ENCODE measurements at regions not wholly inside any gene's neighbourhood (a gene's known extent, or its start where the extent isn't known, plus 50 kb on each side); places are given as distances from the start of the nearest gene placed in this dataset.

- no peak for DNase-seq
Measured at GRCh38 chr9:126095546-126096190, 231.0 kb upstream of the MVB12B start.

GRCh38 chr9:126096340-126096739, 230.3 kb upstream of the MVB12B start:
- DNase-seq, result peak; percentile 64

GRCh38 chr9:126097679-126098078, 228.9 kb upstream of the MVB12B start:
- DNase-seq, result no peak

GRCh38 chr9:126106404-126106803, 220.2 kb upstream of the MVB12B start:
- no peak for DNase-seq

- DNase-seq, result no peak
Measured at GRCh38 chr9:126107693-126108092, 218.9 kb upstream of the MVB12B start.

GRCh38 chr9:126108240-126108639, 218.4 kb upstream of the MVB12B start:
- DNase-seq, result peak; percentile 42

GRCh38 chr9:126109575-126109974, 217.1 kb upstream of the MVB12B start:
- DNase-seq, result no peak

- DNase-seq, result no peak
Measured at GRCh38 chr9:126111556-126111955, 215.1 kb upstream of the MVB12B start.

GRCh38 chr9:126112135-126112720, 214.4 kb upstream of the MVB12B start:
- DNase-seq, result no peak

- DNase-seq, result no peak
Measured at GRCh38 chr9:126113176-126113575, 213.5 kb upstream of the MVB12B start.

GRCh38 chr9:126113756-126114408, 212.7 kb upstream of the MVB12B start:
- DNase-seq, result no peak

- no peak for DNase-seq
Measured at GRCh38 chr9:126114409-126114760, 212.2 kb upstream of the MVB12B start.

- DNase-seq, result peak; percentile 5
Measured at GRCh38 chr9:126114850-126115460, 211.7 kb upstream of the MVB12B start.

GRCh38 chr9:126116351-126117157, 210.1 kb upstream of the MVB12B start:
- DNase-seq, result peak; percentile 39

- DNase-seq, result no peak
Measured at GRCh38 chr9:126117158-126117425, 209.5 kb upstream of the MVB12B start.

- no peak for DNase-seq
Measured at GRCh38 chr9:126117631-126118030, 209.0 kb upstream of the MVB12B start.

- DNase-seq, result no peak
Measured at GRCh38 chr9:126119731-126120130, 206.9 kb upstream of the MVB12B start.

GRCh38 chr9:126122901-126123616, 203.6 kb upstream of the MVB12B start:
- DNase-seq, result no peak

GRCh38 chr9:126123927-126124326, 202.7 kb upstream of the MVB12B start:
- no peak for DNase-seq

- DNase-seq, result no peak
Measured at GRCh38 chr9:126125177-126125576, 201.5 kb upstream of the MVB12B start.

- DNase-seq, result no peak
Measured at GRCh38 chr9:126125577-126125976, 201.1 kb upstream of the MVB12B start.

- DNase-seq, result no peak
Measured at GRCh38 chr9:126125992-126126409, 200.6 kb upstream of the MVB12B start.

GRCh38 chr9:126126807-126127206, 199.8 kb upstream of the MVB12B start:
- no peak for DNase-seq
